ENCODE measurements at regions not wholly inside any gene's neighbourhood (a gene's known extent, or its start where the extent isn't known, plus 50 kb on each side); places are given as distances from the start of the nearest gene placed in this dataset.

GRCh38 chr15:38702178-38702912, 137.7 kb upstream of the RASGRP1 start:
- TF ChIP-seq POLR2A (IDR thresholded peaks at IDR 0.05), result no peak
- TF ChIP-seq, protein P1, sequence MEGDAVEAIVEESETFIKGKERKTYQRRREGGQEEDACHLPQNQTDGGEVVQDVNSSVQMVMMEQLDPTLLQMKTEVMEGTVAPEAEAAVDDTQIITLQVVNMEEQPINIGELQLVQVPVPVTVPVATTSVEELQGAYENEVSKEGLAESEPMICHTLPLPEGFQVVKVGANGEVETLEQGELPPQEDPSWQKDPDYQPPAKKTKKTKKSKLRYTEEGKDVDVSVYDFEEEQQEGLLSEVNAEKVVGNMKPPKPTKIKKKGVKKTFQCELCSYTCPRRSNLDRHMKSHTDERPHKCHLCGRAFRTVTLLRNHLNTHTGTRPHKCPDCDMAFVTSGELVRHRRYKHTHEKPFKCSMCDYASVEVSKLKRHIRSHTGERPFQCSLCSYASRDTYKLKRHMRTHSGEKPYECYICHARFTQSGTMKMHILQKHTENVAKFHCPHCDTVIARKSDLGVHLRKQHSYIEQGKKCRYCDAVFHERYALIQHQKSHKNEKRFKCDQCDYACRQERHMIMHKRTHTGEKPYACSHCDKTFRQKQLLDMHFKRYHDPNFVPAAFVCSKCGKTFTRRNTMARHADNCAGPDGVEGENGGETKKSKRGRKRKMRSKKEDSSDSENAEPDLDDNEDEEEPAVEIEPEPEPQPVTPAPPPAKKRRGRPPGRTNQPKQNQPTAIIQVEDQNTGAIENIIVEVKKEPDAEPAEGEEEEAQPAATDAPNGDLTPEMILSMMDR (IDR thresholded peaks at IDR 0.05 in 8 of 11, conservative IDR thresholded peaks at IDR 0.05 in 3 of 11), result no peak

All from spleen (tissue), 7 donors.